ENCODE measurements at regions not wholly inside any gene's neighbourhood (a gene's known extent, or its start where the extent isn't known, plus 50 kb on each side); places are given as distances from the start of the nearest gene placed in this dataset.

DNA sequence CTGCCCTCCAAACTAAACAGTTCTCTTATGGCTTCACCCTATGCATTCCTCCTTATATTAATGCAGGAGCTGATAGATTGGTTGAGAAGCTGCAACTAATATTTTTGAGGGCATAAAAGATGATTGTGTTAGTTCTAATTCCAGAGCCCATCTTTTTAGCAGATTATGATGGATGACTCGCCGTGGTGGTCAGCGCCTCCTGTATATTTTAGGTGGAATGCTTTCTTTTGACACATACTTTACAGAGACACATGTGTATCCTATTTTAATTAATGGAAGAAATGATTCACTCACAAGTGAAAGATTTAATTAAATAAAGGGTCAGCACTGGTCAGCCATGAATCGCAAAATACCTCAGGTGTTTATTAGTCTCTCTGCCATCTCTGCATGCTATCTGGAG is 120.7 kb downstream of the TM2D1 start:
- no peak overlapping the region for H2BK5ac ChIP-seq (ENCODE audit: low read depth, low read length)
- no peak for DNase-seq (ENCODE audit: low read depth in 1 of 2, low spot score in 2 of 2)
- H3K79me2 ChIP-seq (ENCODE audit: control insufficient read depth in 1 of 2, insufficient read depth in 2 of 2, low read length in 2 of 2) = no peaks in the 10 kb centered on the region
- no peak overlapping the region for H3K56ac ChIP-seq (replicated peaks; ENCODE audit: insufficient read length, low read depth, low read length)
- H2AFZ ChIP-seq (ENCODE audit: low read length) = no peak overlapping the region
- no peak overlapping the region for H4K8ac ChIP-seq (ENCODE audit: extremely low read depth, insufficient read depth, low read length)
- H2BK15ac ChIP-seq (ENCODE audit: low read length) = no peak overlapping the region
- H3K4ac ChIP-seq (replicated peaks; ENCODE audit: insufficient read length, low read depth, low read length) = no peak overlapping the region
- H3K4me1 ChIP-seq (replicated peaks in 1 of 4; ENCODE audit: control insufficient read depth in 3 of 4, insufficient read depth in 4 of 4, low read length in 3 of 4) = peaks cover 0 to 8% (median 0%) of the 10 kb centered on the region in 4 experiments; a peak in 2 of 7 replicates
- WGBS, 2 experiments (ENCODE audit: extremely low coverage in 1 of 2, insufficient coverage in 1 of 2, insufficient read length in 1 of 2, insufficient replicate concordance in 2 of 2, low coverage in 1 of 2, low lambda C conversion rate in 2 of 2, missing lambda C conversion rate in 1 of 2) = 83% methylated on average over 4 of the region's 4 CpGs; no CpG with 5 or more reads in 1 of the 2 experiments
- H2BK20ac ChIP-seq (ENCODE audit: low read length) = no peak overlapping the region
- no peak overlapping the region for H3K9ac ChIP-seq (replicated peaks in 1 of 4; ENCODE audit: extremely low read depth in 1 of 4, low read depth in 3 of 4, low read length in 3 of 4)
- no peak overlapping the region for H2BK120ac ChIP-seq (replicated peaks; ENCODE audit: low read depth, low read length)
- H3K4me3 ChIP-seq (ENCODE audit: extremely low read depth in 1 of 4, insufficient read depth in 2 of 4, low read depth in 3 of 4, low read length in 4 of 4) = no peak overlapping the region
- TF ChIP-seq CTBP2 (IDR thresholded peaks at IDR 0.05; ENCODE audit: borderline replicate concordance, insufficient read depth, insufficient read length, low read length) (no peak), CBX5 (IDR thresholded peaks at IDR 0.05; ENCODE audit: low read depth, low read length) (no peak), SAP30 (IDR thresholded peaks at IDR 0.05; ENCODE audit: insufficient read depth, insufficient replicate concordance, low read length) (no peak), ZNF274 (IDR thresholded peaks at IDR 0.05; ENCODE audit: borderline replicate concordance, extremely low read depth, low read length) (no peak), SIX5 (IDR thresholded peaks at IDR 0.05; ENCODE audit: low read depth, low read length) (no peak), NANOG (IDR thresholded peaks at IDR 0.05; ENCODE audit: insufficient read depth, low read depth, low read length, poor library complexity, severe bottlenecking) (no peak), GTF2F1 (IDR thresholded peaks at IDR 0.05; ENCODE audit: borderline replicate concordance, low read depth, low read length) (no peak), SP4 (IDR thresholded peaks at IDR 0.05; ENCODE audit: low read length) (no peak), JUND (IDR thresholded peaks at IDR 0.05; ENCODE audit: low read length) (no peak), TAF1 (IDR thresholded peaks at IDR 0.05; ENCODE audit: low read depth, low read length) (no peak), TBP (IDR thresholded peaks at IDR 0.05; ENCODE audit: low read depth, low read length) (no peak), GABPA (IDR thresholded peaks at IDR 0.05; ENCODE audit: borderline replicate concordance, insufficient read depth, low read length) (no peak)
- TF ChIP-seq, protein P1, sequence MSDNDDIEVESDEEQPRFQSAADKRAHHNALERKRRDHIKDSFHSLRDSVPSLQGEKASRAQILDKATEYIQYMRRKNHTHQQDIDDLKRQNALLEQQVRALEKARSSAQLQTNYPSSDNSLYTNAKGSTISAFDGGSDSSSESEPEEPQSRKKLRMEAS (IDR thresholded peaks at IDR 0.05) = no peak
- H4K91ac ChIP-seq (replicated peaks; ENCODE audit: insufficient read length, low read length) = no peak overlapping the region
- no peaks in the 10 kb centered on the region for H3K9me3 ChIP-seq (ENCODE audit: insufficient read depth in 2 of 2, low read depth in 1 of 2, low read length in 1 of 2)
- H3K79me1 ChIP-seq (ENCODE audit: low read depth, low read length) = no peaks in the 10 kb centered on the region
- POLR2A ChIA-PET (ENCODE audit: partially characterized antibody) = no interaction called here
- no peak overlapping the region for H3K27ac ChIP-seq (ENCODE audit: low read depth, low read length)
- no peaks in the 10 kb centered on the region for H3K36me3 ChIP-seq (ENCODE audit: control insufficient read depth in 2 of 4, insufficient read depth in 4 of 4, low read length in 3 of 4)
- H3K18ac ChIP-seq (ENCODE audit: extremely low read depth, low read length) = no peak overlapping the region
- FAIRE-seq = no peak
- CTCF ChIA-PET (ENCODE audit: partially characterized antibody) = no interaction called here
- H3K23me2 ChIP-seq (ENCODE audit: low read depth, low read length) = no peaks in the 10 kb centered on the region
- no peak overlapping the region for H2BK12ac ChIP-seq (ENCODE audit: low read depth, low read length)
- H4K20me1 ChIP-seq (replicated peaks in 1 of 2; ENCODE audit: control insufficient read depth in 1 of 2, insufficient read depth in 2 of 2, low read length in 2 of 2) = no peaks in the 10 kb centered on the region
- no peaks in the 10 kb centered on the region for H3K27me3 ChIP-seq (replicated peaks in 1 of 4; ENCODE audit: control insufficient read depth in 3 of 4, extremely low read depth in 1 of 4, insufficient read depth in 3 of 4, low read length in 3 of 4)
- H3K23ac ChIP-seq (ENCODE audit: insufficient read length) = no peak overlapping the region
- no peak overlapping the region for H3K4me2 ChIP-seq (ENCODE audit: insufficient read depth in 1 of 2, low read depth in 2 of 2, low read length in 2 of 2)
- H3K14ac ChIP-seq (ENCODE audit: insufficient read length) = no peak overlapping the region
- H4K5ac ChIP-seq (ENCODE audit: insufficient read length, low read depth, low read length) = no peak overlapping the region
- H2AK5ac ChIP-seq (ENCODE audit: low read depth, low read length) = no peak overlapping the region
